Fibroblast of the aortic adventitia (primary cell): ENCODE measurements at regions not wholly inside any gene's neighbourhood (a gene's known extent, or its start where the extent isn't known, plus 50 kb on each side); places are given as distances from the start of the nearest gene placed in this dataset.

ENCODE experiments used
- DNase-seq: peaks from one replicate; pipeline ENCODE4 v3.0.0-alpha.2; 2010; ENCODE audit warnings: low read depth
- H3K4me3 ChIP-seq: 2 replicates; pipeline ENCODE4 v1.5.1; 2011; ENCODE audit warnings: low read depth, mild to moderate bottlenecking, control low read depth, low read length, moderate library complexity
- CTCF ChIP-seq: IDR thresholded peaks from 2 replicates; pipeline ENCODE4 v1.5.1; 2011; ENCODE audit warnings: mild to moderate bottlenecking, low read length, control low read depth, inconsistent platforms; ENCODE audit not compliant: insufficient read depth

GRCh38 chr18:46353460-46353859 is 249.3 kb downstream of the HAUS1 start:
- no peak for DNase-seq
- no peak overlapping the region for H3K4me3 ChIP-seq
- no peak for TF ChIP-seq CTCF

- H3K4me3 ChIP-seq, result no peak overlapping the region
- no peak for DNase-seq
- no peak for TF ChIP-seq CTCF
Observed at GRCh38 chr18:46356278-46357033, 252.3 kb downstream of the HAUS1 start.

- no peak overlapping the region for H3K4me3 ChIP-seq
- DNase-seq, result no peak
- no peak for TF ChIP-seq CTCF
Observed at GRCh38 chr18:46360102-46360699, 256.0 kb downstream of the HAUS1 start.

GRCh38 chr18:46360866-46361265 is 256.7 kb downstream of the HAUS1 start:
- no peak for DNase-seq
- TF ChIP-seq CTCF, result no peak
- no peak overlapping the region for H3K4me3 ChIP-seq

- TF ChIP-seq CTCF, result no peak
- H3K4me3 ChIP-seq, result no peak overlapping the region
- no peak for DNase-seq
Observed at GRCh38 chr18:46362533-46362932, 258.3 kb downstream of the HAUS1 start.

- no peak for TF ChIP-seq CTCF
- H3K4me3 ChIP-seq, result no peak overlapping the region
- no peak for DNase-seq
Observed at GRCh38 chr18:46364048-46364447, 259.9 kb downstream of the HAUS1 start.
